HEK293 (cell line): ENCODE measurements at regions not wholly inside any gene's neighbourhood (a gene's known extent, or its start where the extent isn't known, plus 50 kb on each side); places are given as distances from the start of the nearest gene placed in this dataset.

Source experiments
- ATF2 ChIP-seq: fragments of 450-650 bp; formaldehyde crosslinking; IDR thresholded peaks from 2 replicates; pipeline ENCODE4 v1.5.1; 2016; ENCODE audit warnings: missing biosample characterization, missing genetic modification characterization, low read depth
- ZNF114 ChIP-seq: fragments of 450-650 bp; formaldehyde crosslinking; IDR thresholded peaks from 2 replicates; pipeline ENCODE4 v1.5.0; 2017; ENCODE audit warnings: missing biosample characterization, missing genetic modification characterization
- ZNF121 ChIP-seq: fragments of 450-650 bp; formaldehyde crosslinking; IDR thresholded peaks from 2 replicates; pipeline ENCODE4 v1.5.1; 2016; ENCODE audit warnings: missing biosample characterization, missing genetic modification characterization
- ZNF23 ChIP-seq: fragments of 450-650 bp; formaldehyde crosslinking; IDR thresholded peaks from 2 replicates; pipeline ENCODE4 v1.5.1; 2016; ENCODE audit warnings: missing biosample characterization, missing genetic modification characterization, borderline replicate concordance
- ZNF521 ChIP-seq: fragments of 450-650 bp; formaldehyde crosslinking; IDR thresholded peaks from 2 replicates; pipeline ENCODE4 v1.5.1; 2017; ENCODE audit warnings: missing biosample characterization, mild to moderate bottlenecking, missing genetic modification characterization
- ZNF549 ChIP-seq: fragments of 450-650 bp; IDR thresholded peaks from 2 replicates; pipeline ENCODE4 v1.5.1; 2018; ENCODE audit warnings: missing biosample characterization, missing genetic modification characterization, mild to moderate bottlenecking, inconsistent platforms, moderate library complexity
- ZNF660 ChIP-seq: fragments of 450-650 bp; IDR thresholded peaks from 2 replicates; pipeline ENCODE4 v1.5.1; 2018; ENCODE audit warnings: missing biosample characterization, mild to moderate bottlenecking, missing genetic modification characterization
- ZNF704 ChIP-seq: fragments of 450-650 bp; formaldehyde crosslinking; IDR thresholded peaks from 2 replicates; pipeline ENCODE4 v1.5.1; 2016; ENCODE audit warnings: missing biosample characterization, missing genetic modification characterization
- ZSCAN4 ChIP-seq: fragments of 450-650 bp; formaldehyde crosslinking; IDR thresholded peaks from 2 replicates; pipeline ENCODE4 v1.5.1; 2017; ENCODE audit warnings: missing biosample characterization, missing genetic modification characterization
- TF ChIP-seq, protein P1 (sequence below): fragments of 450-650 bp; formaldehyde crosslinking; IDR thresholded peaks from 2 replicates; pipeline ENCODE4 v1.5.1; 2016; ENCODE audit warnings: missing biosample characterization, missing genetic modification characterization
- TF ChIP-seq, protein P2 (sequence below): fragments of 450-650 bp; IDR thresholded peaks from 2 replicates; pipeline ENCODE4 v1.5.1; 2018; ENCODE audit warnings: missing biosample characterization, mild to moderate bottlenecking, missing genetic modification characterization
- TF ChIP-seq, protein P3 (sequence below): fragments of 450-650 bp; formaldehyde crosslinking; IDR thresholded peaks from 2 replicates; pipeline ENCODE4 v1.5.1; 2016; ENCODE audit warnings: missing biosample characterization, missing genetic modification characterization
- TF ChIP-seq, protein P4 (sequence below): fragments of 450-650 bp; formaldehyde crosslinking; IDR thresholded peaks from 2 replicates; pipeline ENCODE4 v1.5.1; 2016; ENCODE audit warnings: missing biosample characterization, missing genetic modification characterization
- TF ChIP-seq, protein P5 (sequence below): fragments of 450-650 bp; formaldehyde crosslinking; IDR thresholded peaks from 2 replicates; pipeline ENCODE4 v1.5.1; 2016; ENCODE audit warnings: missing biosample characterization, missing genetic modification characterization

DNA sequence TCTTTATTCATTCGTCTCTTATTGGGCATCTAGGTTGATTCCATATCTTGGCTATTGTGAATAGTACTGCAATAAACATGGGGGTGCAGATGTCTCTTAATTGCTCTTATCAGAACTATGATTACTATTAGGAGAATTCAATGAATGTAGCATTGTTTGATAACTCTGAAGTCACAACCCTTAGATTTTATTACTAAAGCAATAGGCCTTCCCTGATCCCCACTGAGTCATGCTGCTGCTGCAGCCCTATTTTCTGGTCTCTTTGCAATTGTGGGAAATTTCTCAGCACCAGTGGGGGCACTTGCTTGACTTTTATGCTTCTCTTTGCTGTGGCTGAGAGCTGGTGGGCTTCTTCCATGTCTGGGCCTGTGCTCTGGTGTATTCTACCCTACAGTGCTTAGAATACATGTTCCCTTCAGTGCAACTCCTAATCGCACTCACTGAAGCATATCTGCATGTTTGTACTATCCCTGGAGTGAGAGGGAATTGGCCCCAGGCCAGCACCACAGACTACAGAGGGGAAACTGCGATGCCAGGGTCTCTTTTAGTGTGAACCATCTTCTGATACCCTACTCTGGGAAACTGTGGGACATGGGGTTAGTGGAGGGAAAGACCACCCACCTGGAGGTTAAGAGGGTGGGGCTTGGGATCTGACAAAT is 52.2 kb upstream of the ROR1 start:
- TF ChIP-seq, protein P1, sequence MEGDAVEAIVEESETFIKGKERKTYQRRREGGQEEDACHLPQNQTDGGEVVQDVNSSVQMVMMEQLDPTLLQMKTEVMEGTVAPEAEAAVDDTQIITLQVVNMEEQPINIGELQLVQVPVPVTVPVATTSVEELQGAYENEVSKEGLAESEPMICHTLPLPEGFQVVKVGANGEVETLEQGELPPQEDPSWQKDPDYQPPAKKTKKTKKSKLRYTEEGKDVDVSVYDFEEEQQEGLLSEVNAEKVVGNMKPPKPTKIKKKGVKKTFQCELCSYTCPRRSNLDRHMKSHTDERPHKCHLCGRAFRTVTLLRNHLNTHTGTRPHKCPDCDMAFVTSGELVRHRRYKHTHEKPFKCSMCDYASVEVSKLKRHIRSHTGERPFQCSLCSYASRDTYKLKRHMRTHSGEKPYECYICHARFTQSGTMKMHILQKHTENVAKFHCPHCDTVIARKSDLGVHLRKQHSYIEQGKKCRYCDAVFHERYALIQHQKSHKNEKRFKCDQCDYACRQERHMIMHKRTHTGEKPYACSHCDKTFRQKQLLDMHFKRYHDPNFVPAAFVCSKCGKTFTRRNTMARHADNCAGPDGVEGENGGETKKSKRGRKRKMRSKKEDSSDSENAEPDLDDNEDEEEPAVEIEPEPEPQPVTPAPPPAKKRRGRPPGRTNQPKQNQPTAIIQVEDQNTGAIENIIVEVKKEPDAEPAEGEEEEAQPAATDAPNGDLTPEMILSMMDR: no peak
- TF ChIP-seq ZNF23 (no peak), ZNF660 (tag by site-specific recombination) (no peak), ZNF121 (tag by site-specific recombination) (no peak), ATF2 (tag by site-specific recombination) (no peak), ZNF704 (tag by site-specific recombination) (no peak), ZNF114 (no peak), ZSCAN4 (no peak), ZNF521 (tag by site-specific recombination) (no peak), ZNF549 (tag by site-specific recombination) (no peak)
- TF ChIP-seq, protein P2, sequence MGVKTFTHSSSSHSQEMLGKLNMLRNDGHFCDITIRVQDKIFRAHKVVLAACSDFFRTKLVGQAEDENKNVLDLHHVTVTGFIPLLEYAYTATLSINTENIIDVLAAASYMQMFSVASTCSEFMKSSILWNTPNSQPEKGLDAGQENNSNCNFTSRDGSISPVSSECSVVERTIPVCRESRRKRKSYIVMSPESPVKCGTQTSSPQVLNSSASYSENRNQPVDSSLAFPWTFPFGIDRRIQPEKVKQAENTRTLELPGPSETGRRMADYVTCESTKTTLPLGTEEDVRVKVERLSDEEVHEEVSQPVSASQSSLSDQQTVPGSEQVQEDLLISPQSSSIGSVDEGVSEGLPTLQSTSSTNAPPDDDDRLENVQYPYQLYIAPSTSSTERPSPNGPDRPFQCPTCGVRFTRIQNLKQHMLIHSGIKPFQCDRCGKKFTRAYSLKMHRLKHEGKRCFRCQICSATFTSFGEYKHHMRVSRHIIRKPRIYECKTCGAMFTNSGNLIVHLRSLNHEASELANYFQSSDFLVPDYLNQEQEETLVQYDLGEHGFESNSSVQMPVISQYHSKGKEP (tag by site-specific recombination): no peak; the same call in 1 of the 2 replicates
- TF ChIP-seq, protein P3, sequence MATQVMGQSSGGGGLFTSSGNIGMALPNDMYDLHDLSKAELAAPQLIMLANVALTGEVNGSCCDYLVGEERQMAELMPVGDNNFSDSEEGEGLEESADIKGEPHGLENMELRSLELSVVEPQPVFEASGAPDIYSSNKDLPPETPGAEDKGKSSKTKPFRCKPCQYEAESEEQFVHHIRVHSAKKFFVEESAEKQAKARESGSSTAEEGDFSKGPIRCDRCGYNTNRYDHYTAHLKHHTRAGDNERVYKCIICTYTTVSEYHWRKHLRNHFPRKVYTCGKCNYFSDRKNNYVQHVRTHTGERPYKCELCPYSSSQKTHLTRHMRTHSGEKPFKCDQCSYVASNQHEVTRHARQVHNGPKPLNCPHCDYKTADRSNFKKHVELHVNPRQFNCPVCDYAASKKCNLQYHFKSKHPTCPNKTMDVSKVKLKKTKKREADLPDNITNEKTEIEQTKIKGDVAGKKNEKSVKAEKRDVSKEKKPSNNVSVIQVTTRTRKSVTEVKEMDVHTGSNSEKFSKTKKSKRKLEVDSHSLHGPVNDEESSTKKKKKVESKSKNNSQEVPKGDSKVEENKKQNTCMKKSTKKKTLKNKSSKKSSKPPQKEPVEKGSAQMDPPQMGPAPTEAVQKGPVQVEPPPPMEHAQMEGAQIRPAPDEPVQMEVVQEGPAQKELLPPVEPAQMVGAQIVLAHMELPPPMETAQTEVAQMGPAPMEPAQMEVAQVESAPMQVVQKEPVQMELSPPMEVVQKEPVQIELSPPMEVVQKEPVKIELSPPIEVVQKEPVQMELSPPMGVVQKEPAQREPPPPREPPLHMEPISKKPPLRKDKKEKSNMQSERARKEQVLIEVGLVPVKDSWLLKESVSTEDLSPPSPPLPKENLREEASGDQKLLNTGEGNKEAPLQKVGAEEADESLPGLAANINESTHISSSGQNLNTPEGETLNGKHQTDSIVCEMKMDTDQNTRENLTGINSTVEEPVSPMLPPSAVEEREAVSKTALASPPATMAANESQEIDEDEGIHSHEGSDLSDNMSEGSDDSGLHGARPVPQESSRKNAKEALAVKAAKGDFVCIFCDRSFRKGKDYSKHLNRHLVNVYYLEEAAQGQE: no peak
- TF ChIP-seq, protein P4, sequence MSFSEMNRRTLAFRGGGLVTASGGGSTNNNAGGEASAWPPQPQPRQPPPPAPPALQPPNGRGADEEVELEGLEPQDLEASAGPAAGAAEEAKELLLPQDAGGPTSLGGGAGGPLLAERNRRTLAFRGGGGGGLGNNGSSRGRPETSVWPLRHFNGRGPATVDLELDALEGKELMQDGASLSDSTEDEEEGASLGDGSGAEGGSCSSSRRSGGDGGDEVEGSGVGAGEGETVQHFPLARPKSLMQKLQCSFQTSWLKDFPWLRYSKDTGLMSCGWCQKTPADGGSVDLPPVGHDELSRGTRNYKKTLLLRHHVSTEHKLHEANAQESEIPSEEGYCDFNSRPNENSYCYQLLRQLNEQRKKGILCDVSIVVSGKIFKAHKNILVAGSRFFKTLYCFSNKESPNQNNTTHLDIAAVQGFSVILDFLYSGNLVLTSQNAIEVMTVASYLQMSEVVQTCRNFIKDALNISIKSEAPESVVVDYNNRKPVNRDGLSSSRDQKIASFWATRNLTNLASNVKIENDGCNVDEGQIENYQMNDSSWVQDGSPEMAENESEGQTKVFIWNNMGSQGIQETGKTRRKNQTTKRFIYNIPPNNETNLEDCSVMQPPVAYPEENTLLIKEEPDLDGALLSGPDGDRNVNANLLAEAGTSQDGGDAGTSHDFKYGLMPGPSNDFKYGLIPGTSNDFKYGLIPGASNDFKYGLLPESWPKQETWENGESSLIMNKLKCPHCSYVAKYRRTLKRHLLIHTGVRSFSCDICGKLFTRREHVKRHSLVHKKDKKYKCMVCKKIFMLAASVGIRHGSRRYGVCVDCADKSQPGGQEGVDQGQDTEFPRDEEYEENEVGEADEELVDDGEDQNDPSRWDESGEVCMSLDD: no peak
- TF ChIP-seq, protein P5, sequence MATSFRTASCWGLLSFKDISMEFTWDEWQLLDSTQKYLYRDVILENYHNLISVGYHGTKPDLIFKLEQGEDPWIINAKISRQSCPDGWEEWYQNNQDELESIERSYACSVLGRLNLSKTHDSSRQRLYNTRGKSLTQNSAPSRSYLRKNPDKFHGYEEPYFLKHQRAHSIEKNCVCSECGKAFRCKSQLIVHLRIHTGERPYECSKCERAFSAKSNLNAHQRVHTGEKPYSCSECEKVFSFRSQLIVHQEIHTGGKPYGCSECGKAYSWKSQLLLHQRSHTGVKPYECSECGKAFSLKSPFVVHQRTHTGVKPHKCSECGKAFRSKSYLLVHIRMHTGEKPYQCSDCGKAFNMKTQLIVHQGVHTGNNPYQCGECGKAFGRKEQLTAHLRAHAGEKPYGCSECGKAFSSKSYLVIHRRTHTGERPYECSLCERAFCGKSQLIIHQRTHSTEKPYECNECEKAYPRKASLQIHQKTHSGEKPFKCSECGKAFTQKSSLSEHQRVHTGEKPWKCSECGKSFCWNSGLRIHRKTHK (tag by site-specific recombination): no peak
